Gastrocnemius medialis (tissue), 4 donors: ENCODE measurements at regions not wholly inside any gene's neighbourhood (a gene's known extent, or its start where the extent isn't known, plus 50 kb on each side); places are given as distances from the start of the nearest gene placed in this dataset.

Experiments
- ATAC-seq, 2 donors: fragments of 150-250 bp; one replicate each; pipeline ENCODE4 v1.9.1; 2016
- DNase-seq, 2 donors: peaks; one replicate each; pipeline ENCODE4 v3.0.0-alpha.2; 2019
- H3K27ac ChIP-seq, 4 donors: fragments of 200-600 bp; sonication (generic); 1 replicate in 1 of 4; 2 replicates in 3 of 4; pipeline ENCODE4 v1.5.1; 2016 to 2018; ENCODE audit warnings: mild to moderate bottlenecking in 2 of 4, moderate library complexity in 1 of 4
- H3K27me3 ChIP-seq, 3 donors: fragments of 200-600 bp; sonication (generic) in 2 of 3; 1 replicate in 1 of 3; 2 replicates in 2 of 3; pipeline versions ENCODE4 v1.5.1 to v1.6.0; 2016 to 2019; ENCODE audit warnings: mild to moderate bottlenecking in 1 of 3, moderate library complexity in 1 of 3
- H3K36me3 ChIP-seq, 2 donors: fragments of 200-600 bp; sonication (generic) in 1 of 2; one replicate each; pipeline ENCODE4 v1.5.1; 2017 to 2018
- H3K4me1 ChIP-seq, 2 donors: fragments of 200-600 bp; sonication (generic) in 1 of 2; one replicate each; pipeline ENCODE4 v1.5.1; 2016 to 2017; ENCODE audit warnings: mild to moderate bottlenecking in 2 of 2
- H3K4me3 ChIP-seq, 4 donors: fragments of 200-600 bp; sonication (generic) in 3 of 4; 1 replicate in 1 of 4; 2 replicates in 3 of 4; pipeline ENCODE4 v1.5.1; 2016 to 2019; ENCODE audit warnings: mild to moderate bottlenecking in 2 of 4
- H3K9me3 ChIP-seq, 3 donors: fragments of 200-600 bp; sonication (generic) in 2 of 3; 1 replicate in 1 of 3; 2 replicates in 2 of 3; pipeline ENCODE4 v1.5.1; 2016 to 2019
- POLR2A ChIP-seq, 2 donors: fragments of 450-650 bp; IDR thresholded peaks; one replicate each; pipeline ENCODE4 v1.6.1; 2017; ENCODE audit warnings: antibody characterized with exemption in 2 of 2, mild to moderate bottlenecking in 2 of 2, moderate library complexity in 2 of 2
- in situ Hi-C, 4 donors: fragments of 200-750 bp; cut with MboI; loops; one replicate each; pipeline versions ENCODE4 v1.15.0 to v1.8.0; 2017; ENCODE audit warnings: low sequenced_read_pairs in 4 of 4
- intact Hi-C: fragments of 100-400 bp; cut with DNase I; formaldehyde crosslinking; loops from one replicate; pipeline ENCODE4 v1.15.1; 2023; ENCODE audit warnings: low total_unique reads
- TF ChIP-seq, protein P1 (sequence below), 5 experiments: fragments of 450-650 bp in 3 of 5; fragments of 200-600 bp in 2 of 5; sonication (generic) in 2 of 5; IDR thresholded peaks in 4 of 5; conservative IDR thresholded peaks in 1 of 5; 1 replicate in 4 of 5; 2 replicates in 1 of 5; pipeline ENCODE4 v1.5.1; 2016 to 2019; ENCODE audit warnings: antibody characterized with exemption in 5 of 5, mild to moderate bottlenecking in 3 of 5, moderate library complexity in 3 of 5

DNA sequence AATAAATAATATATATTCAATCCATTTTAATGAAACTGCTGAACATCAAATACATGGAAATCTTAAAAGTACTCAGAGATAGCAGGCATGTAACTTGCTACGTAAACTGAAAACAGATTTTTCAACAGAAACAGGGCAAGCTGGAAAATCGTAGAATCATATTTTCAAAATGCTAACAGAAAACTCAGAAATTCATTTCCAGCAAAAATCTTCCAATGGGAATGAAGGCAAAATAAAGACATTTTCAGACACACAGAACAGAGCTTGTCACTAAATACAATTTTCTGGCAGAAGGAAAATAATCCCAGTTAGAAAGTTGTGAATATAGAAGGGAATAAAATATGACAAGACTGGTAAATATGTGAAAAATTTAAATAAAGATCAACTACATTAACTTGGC lies 419.9 kb upstream of the ZFP42 start:
- no peak for TF ChIP-seq POLR2A (IDR thresholded peaks at IDR 0.05)
- TF ChIP-seq, protein P1, sequence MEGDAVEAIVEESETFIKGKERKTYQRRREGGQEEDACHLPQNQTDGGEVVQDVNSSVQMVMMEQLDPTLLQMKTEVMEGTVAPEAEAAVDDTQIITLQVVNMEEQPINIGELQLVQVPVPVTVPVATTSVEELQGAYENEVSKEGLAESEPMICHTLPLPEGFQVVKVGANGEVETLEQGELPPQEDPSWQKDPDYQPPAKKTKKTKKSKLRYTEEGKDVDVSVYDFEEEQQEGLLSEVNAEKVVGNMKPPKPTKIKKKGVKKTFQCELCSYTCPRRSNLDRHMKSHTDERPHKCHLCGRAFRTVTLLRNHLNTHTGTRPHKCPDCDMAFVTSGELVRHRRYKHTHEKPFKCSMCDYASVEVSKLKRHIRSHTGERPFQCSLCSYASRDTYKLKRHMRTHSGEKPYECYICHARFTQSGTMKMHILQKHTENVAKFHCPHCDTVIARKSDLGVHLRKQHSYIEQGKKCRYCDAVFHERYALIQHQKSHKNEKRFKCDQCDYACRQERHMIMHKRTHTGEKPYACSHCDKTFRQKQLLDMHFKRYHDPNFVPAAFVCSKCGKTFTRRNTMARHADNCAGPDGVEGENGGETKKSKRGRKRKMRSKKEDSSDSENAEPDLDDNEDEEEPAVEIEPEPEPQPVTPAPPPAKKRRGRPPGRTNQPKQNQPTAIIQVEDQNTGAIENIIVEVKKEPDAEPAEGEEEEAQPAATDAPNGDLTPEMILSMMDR (IDR thresholded peaks at IDR 0.05 in 4 of 5, conservative IDR thresholded peaks at IDR 0.05 in 1 of 5) = no peak
- Histone ChIP-seq H3K27me3 (no peaks in the 10 kb centered on the region), H3K4me3 (no peak overlapping the region), H3K4me1 (no peaks in the 10 kb centered on the region), H3K36me3 (no peaks in the 10 kb centered on the region), H3K27ac (no peak overlapping the region), H3K9me3 (no peaks in the 10 kb centered on the region)
- intact Hi-C loops = no loop called here
- ATAC-seq = no peak
- DNase-seq = no peak
- in situ Hi-C loops = no loop called here

DNA sequence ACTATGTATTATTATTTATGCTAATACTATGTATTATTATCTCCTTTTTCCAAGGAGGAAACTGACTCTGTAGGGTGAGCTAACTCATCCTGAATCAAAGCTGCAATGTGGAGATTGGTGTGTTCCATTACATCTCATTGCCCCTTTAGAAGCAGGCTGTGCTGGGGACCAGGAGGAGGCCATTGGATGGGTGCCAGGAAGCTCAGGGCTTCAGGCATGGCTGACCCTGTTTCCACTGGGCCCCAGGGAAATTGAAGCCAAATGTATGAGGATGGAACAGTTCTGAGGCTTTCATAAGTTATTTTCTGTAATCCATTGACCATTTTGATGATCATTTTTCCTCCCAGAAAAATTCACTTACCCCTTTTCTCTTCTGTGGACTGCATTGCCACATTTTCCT lies 418.8 kb upstream of the ZFP42 start:
- Histone ChIP-seq H3K27me3 (no peaks in the 10 kb centered on the region), H3K9me3 (no peaks in the 10 kb centered on the region), H3K4me3 (no peak overlapping the region), H3K36me3 (no peaks in the 10 kb centered on the region), H3K4me1 (no peaks in the 10 kb centered on the region), H3K27ac (no peak overlapping the region)
- in situ Hi-C loops = no loop called here
- intact Hi-C loops = no loop called here
- TF ChIP-seq POLR2A (IDR thresholded peaks at IDR 0.05) = no peak
- ATAC-seq = no peak
- no peak for DNase-seq

DNA sequence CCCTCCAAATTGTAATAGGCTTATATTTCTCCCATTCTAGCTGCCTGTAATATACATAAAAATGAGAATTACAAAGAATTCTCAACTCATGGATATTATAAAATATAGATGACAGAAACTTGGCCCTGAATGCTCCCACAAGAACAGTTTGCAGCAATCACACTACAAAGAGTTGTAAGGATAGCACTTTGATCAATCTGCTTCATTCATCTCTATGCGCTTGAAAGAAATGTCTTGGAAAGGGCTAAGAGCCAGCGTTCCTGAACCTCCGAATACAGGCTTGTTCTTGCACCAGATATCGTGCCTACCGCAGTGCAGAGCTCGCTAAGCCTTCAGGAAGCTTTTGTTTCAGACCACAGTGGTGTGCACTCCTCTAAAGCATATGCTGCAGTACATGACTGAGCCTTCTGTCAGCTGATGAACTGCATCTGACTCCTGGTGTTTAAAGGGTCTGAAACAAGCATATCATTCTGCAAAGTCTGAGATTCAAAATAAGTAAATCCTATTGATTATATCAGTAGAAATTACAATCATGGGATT lies 417.6 kb upstream of the ZFP42 start:
- Histone ChIP-seq H3K4me1 (no peaks in the 10 kb centered on the region), H3K36me3 (no peaks in the 10 kb centered on the region), H3K27ac (no peak overlapping the region), H3K27me3 (no peaks in the 10 kb centered on the region), H3K4me3 (no peak overlapping the region), H3K9me3 (no peaks in the 10 kb centered on the region)
- ATAC-seq = no peak
- TF ChIP-seq, protein P1 (IDR thresholded peaks at IDR 0.05 in 4 of 5, conservative IDR thresholded peaks at IDR 0.05 in 1 of 5) = no peak
- no peak for TF ChIP-seq POLR2A (IDR thresholded peaks at IDR 0.05)
- intact Hi-C loops = no loop called here
- no peak for DNase-seq
- in situ Hi-C loops = no loop called here

DNA sequence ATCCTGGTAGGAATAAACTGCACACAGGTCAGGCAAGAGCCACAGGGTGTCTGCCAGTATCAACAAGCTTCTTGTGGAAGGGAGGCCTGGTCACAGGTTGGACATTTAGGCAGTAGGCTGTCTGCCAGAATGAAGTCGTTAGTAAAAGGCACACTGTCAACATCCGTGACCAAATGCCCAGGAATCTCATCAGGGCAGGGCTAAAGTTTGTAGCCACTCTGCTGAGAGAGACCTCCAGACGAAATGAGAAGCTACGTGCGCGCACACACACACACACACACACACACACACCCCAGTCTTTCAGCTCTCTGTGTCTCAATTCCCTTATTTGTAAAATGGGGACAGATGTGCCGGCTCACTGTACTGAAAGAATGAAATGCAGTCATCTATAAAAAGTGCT lies 408.7 kb upstream of the ZFP42 start:
- Histone ChIP-seq H3K27ac (no peak overlapping the region), H3K27me3 (no peaks in the 10 kb centered on the region), H3K9me3 (no peaks in the 10 kb centered on the region), H3K4me1 (no peaks in the 10 kb centered on the region), H3K36me3 (no peaks in the 10 kb centered on the region), H3K4me3 (no peak overlapping the region)
- no peak for DNase-seq
- in situ Hi-C loops (no loop called here), intact Hi-C loops (no loop called here)
- TF ChIP-seq, protein P1 (IDR thresholded peaks at IDR 0.05 in 4 of 5, conservative IDR thresholded peaks at IDR 0.05 in 1 of 5) = no peak
- no peak for TF ChIP-seq POLR2A (IDR thresholded peaks at IDR 0.05)
- ATAC-seq = no peak

DNA sequence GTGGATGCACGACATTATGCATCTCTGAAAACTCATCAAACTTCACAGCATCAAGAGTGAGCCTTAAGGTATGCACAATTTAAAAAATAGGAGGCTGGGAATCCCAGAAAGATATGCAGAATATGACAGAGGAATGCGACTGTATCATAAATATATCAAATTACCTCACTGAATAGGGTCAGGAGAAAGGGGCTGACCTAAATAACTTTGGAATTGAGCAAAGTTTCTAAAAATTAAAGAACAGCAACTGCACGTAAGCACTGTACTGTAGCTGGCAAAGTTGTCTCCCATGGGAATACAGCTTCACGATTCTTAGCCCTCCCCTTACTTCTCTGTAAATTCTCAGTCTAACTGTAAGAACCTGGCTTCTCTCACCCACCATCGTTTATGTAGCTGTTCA lies 397.4 kb upstream of the ZFP42 start:
- H3K9me3 ChIP-seq = no peaks in the 10 kb centered on the region
- no peaks in the 10 kb centered on the region for H3K36me3 ChIP-seq
- DNase-seq = no peak
- no peaks in the 10 kb centered on the region for H3K27me3 ChIP-seq
- no peak overlapping the region for H3K27ac ChIP-seq
- ATAC-seq = no peak
- H3K4me3 ChIP-seq = no peak overlapping the region
- in situ Hi-C loops = no loop called here
- TF ChIP-seq, protein P1 (IDR thresholded peaks at IDR 0.05 in 4 of 5, conservative IDR thresholded peaks at IDR 0.05 in 1 of 5) = no peak
- no peak for TF ChIP-seq POLR2A (IDR thresholded peaks at IDR 0.05)
- intact Hi-C loops = no loop called here
- no peaks in the 10 kb centered on the region for H3K4me1 ChIP-seq
